Sigmoid colon (tissue), 4 donors: ENCODE measurements at regions not wholly inside any gene's neighbourhood (a gene's known extent, or its start where the extent isn't known, plus 50 kb on each side); places are given as distances from the start of the nearest gene placed in this dataset.

ENCODE experiments used
- EP300 ChIP-seq, 4 donors: sonication (generic); formaldehyde crosslinking; IDR thresholded peaks; one replicate each; pipeline ENCODE4 v1.6.1; 2017; ENCODE audit warnings: antibody characterized with exemption in 4 of 4
- POLR2A ChIP-seq, 2 donors: fragments of 450-650 bp; IDR thresholded peaks; one replicate each; pipeline ENCODE4 v1.6.1; 2016; ENCODE audit warnings: antibody characterized with exemption in 2 of 2, mild to moderate bottlenecking in 2 of 2, moderate library complexity in 2 of 2
- POLR2AphosphoS5 ChIP-seq, 4 donors: sonication (generic); formaldehyde crosslinking; IDR thresholded peaks; one replicate each; pipeline ENCODE4 v1.6.1; 2017; ENCODE audit warnings: antibody characterized with exemption in 4 of 4
- TF ChIP-seq, protein P1 (sequence below), 4 experiments: fragments of 450-650 bp in 3 of 4; fragments of 200-600 bp in 1 of 4; IDR thresholded peaks; one replicate each; pipeline ENCODE4 v1.5.1; 2016 to 2019; ENCODE audit warnings: antibody characterized with exemption in 4 of 4, mild to moderate bottlenecking in 3 of 4, moderate library complexity in 2 of 4

DNA sequence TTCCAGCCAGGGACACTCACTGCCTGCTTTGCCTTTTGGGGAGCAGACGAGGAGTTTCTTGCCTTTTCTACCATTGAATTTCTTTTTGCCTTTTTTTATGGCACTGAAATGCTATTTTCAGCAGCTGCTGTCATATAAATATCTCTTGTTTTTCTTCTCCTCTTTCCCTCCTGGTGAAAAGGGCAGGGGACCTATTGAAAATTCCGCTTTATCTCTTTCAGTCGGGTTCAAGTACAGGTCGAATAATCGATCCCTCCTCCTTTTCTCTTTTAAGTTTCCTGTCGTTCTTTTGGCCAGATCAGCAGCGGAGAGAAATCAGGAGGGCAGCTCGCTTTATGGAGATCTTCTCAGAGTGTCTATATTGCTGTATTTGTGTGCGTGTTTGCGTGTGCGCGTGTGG, 67.4 kb upstream of the CASZ1 start:
- TF ChIP-seq EP300 (IDR thresholded peaks at IDR 0.05) (no peak), POLR2AphosphoS5 (IDR thresholded peaks at IDR 0.05) (no peak), POLR2A (IDR thresholded peaks at IDR 0.05) (no peak)
- TF ChIP-seq, protein P1, sequence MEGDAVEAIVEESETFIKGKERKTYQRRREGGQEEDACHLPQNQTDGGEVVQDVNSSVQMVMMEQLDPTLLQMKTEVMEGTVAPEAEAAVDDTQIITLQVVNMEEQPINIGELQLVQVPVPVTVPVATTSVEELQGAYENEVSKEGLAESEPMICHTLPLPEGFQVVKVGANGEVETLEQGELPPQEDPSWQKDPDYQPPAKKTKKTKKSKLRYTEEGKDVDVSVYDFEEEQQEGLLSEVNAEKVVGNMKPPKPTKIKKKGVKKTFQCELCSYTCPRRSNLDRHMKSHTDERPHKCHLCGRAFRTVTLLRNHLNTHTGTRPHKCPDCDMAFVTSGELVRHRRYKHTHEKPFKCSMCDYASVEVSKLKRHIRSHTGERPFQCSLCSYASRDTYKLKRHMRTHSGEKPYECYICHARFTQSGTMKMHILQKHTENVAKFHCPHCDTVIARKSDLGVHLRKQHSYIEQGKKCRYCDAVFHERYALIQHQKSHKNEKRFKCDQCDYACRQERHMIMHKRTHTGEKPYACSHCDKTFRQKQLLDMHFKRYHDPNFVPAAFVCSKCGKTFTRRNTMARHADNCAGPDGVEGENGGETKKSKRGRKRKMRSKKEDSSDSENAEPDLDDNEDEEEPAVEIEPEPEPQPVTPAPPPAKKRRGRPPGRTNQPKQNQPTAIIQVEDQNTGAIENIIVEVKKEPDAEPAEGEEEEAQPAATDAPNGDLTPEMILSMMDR (IDR thresholded peaks at IDR 0.05) = no peak
